NCI-H1417 (cell line): ENCODE measurements at regions not wholly inside any gene's neighbourhood (a gene's known extent, or its start where the extent isn't known, plus 50 kb on each side); places are given as distances from the start of the nearest gene placed in this dataset.

ENCODE experiments used
- DNase-seq, 3 experiments: peaks; one replicate each; lab custom pipeline; 2025; lab: John Stamatoyannopoulos, UW

DNA sequence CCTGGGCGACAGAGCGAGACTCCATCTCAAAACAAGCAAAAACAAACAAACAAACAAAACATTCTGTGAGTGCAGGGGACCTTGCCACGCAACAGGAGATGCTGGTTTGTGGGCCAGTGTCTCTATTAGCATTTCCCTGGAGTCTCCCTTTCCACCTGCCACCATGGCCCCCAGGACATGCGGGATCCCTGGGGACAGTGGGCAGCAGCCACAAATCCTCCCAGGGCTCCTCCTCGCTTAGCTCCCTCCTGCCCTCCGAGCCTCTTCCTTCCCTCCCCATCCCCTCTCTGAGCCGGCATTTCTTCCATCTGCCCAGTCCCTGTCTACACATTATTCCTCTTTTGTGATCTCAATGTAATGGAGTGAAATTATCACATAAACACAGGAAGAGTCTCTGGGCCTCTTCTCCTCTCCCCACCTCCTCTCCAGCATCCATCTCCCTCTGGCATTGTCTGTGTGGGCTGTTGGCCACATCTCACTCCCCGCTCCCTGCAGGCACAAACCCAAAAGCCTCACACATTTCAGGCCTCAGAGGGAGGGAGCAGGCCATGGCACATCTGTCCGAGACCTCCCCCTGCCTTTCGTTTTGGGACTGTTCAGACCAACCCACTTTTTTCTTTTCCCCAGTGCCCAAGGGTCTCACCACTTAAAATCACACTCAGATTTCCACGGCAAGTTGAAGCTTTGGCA is 144.3 kb downstream of the MIS18A start:
- no peak for DNase-seq

- DNase-seq, result peak in 1 of 3 experiments; percentile 51
These were observed 146.0 kb downstream of the MIS18A start for GRCh38 chr21:32132881-32133280.

DNA sequence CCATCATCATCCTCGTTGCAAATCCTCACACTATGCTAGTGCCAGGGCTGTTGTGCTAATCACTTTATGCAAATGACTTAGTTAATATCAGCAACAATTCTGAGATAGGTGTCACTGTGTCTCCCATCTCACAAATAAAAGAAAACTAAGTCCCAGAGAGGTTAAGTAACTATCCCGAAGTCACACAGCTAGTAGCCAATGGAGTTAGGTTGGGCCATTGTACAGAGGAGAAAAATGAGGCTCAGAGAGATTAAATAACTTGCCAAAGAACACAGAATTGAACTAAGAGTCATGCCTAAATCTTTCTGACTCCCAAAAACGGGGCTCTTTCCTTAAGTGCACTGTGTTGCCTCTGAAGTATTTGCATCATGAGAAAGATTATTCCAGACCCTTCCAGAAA is 146.4 kb downstream of the MIS18A start:
- DNase-seq, result no peak

GRCh38 chr21:32131960-32132359 is 146.9 kb downstream of the MIS18A start:
- DNase-seq, result peak in 1 of 3 experiments; percentile 18

GRCh38 chr21:32131164-32131563 is 147.7 kb downstream of the MIS18A start:
- no peak for DNase-seq

GRCh38 chr21:32130031-32130891 is 148.6 kb downstream of the MIS18A start:
- DNase-seq, result no peak

DNA sequence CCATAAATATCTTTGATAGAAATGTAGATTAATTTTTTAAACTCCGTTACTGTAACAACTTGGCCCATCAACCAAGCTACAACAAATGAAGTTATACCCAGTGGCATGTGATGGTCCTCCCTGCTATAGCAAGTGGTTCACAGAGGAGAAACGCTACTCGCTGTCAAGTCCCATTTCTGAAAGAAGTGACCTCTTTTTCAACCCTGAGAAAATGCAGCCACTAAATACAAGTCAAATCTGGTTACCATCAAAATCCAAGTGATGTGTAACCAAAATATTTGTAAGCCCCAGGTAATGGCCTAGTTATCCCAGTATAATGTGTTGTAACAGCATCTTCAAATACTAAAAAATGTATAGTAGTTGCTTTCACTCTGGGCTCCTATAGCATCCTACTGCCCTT is 151.8 kb downstream of the MIS18A start:
- no peak for DNase-seq

DNA sequence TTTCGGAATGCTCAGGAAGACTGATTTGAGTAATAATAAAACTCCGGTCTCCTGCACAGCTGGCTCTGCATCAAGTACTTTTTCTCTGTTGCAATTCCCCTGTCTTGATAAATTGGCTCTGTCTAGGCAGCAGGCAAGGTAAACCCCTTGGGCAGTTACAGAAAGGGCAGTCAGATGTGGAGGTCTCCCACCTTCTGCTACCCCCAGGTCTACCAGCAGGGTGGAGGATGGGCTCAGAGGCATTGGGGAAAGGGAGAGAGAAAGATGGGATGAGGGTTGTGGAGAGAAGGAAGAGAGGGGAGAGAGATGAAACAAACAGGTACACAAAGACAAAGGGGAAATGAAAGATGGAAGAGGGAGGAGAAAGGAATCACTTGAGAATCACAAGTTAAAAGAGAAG is 156.8 kb downstream of the MIS18A start:
- DNase-seq, result no peak

- DNase-seq, result no peak
These were observed 158.6 kb downstream of the MIS18A start for GRCh38 chr21:32120230-32120629.

GRCh38 chr21:32119811-32120210 is 159.0 kb downstream of the MIS18A start:
- DNase-seq, result no peak

DNA sequence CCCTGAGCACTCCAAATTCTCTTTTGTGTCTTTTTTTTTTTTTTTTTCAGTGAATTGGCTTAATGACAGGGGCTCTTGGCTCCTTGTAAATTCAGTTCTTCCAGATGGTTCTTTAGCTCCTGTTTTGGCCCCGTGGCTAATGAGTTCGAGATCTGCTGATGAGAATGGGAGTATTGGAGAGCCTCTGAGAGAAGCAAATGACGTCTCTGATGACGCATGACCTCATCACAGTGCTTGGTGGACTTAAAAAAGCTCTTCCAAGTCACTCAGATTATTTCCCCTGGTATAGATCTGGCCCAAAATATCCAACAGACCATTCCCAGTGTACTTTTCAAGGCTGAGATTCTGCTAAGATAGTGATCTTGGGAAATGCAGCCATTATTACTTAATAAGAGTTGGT is 159.5 kb downstream of the MIS18A start:
- DNase-seq, result no peak

DNA sequence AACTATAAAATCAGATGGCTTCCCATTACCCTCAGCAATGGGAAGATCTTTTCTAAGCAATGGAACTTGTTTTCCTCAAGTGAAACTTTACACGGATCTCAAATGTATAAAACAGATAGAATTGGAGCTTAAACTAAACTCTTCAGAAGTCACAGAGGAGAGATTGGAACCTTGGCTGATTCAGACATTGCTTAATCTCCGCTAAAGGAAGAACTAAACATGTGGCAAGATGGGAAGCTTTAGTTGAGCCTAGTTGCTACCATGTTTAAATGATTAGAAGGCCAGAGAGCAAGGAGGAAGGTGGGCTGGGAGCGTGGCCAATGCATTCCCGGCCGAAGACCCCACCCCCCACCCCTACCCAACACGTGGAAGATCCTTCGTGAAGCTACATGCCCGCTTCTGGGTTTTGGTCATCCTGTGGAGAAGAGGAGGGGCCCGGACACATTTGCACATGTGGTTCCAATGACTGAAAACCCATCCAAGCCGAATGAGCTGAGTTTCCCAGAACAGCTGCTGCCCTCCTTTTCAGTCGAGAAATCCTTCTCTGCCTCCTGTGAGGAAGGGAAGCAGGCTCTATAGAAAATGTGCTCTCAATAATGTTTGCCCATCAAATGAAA is 164.3 kb downstream of the MIS18A start:
- no peak for DNase-seq

DNA sequence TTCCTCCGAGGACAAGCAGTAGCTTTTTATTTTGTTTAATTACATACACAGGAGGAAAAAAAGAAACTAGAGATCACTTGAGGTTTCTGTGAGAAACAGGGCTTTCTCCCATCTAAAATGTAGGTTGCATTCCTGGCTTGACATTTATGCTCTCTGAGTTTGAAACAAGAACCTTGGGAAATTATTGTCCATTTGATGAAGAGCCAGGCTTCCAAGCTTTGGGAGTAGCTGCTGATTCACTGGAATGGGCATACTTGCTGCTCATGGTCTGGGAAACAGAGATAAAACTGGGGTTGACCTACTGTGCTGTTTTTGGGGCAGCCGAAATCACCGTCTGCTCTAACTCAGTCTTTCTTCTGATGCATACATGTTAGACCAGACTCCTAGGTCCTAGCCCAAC is 165.4 kb downstream of the MIS18A start:
- no peak for DNase-seq

- DNase-seq, result peak; percentile 10 to 81 (median 25)
These were observed 166.7 kb downstream of the MIS18A start for GRCh38 chr21:32112195-32112594.

DNA sequence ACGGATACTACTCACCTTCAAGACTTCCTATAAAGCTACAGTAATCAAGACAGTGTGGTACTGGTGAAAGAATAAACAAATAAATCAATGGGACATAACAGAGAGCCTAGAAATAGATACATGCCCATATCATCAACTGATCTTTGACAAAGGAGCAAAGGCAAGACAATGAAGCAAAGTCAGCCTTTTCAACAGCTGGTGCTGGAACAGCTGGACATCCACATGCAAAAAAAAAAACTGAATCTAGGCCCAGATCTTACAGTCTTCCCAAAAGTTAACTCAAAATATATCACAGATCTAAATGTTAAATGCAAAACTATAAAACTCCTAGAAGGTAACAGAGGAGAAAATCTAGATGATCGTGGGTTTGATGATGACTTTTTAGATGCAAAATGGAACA is 170.3 kb downstream of the MIS18A start:
- no peak for DNase-seq

DNA sequence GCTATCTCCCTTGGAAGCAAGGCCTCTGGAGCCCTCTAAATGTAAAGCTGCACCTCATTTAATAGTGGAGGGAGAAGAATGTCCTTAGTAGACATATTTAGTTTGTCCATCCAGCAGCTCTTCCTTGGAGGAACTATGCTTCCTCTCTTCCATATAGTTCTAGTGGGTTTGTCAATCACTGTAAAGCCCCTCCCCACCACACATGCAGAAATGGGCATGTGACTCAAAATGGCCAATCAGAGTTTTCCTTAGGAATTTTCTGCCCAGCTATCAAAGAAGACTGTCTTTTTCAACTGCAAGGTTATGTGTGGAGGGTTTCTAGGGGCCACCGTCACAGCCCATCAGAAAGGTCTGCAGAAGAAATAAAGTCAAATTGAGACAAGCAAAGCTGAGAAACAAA is 175.5 kb downstream of the MIS18A start:
- no peak for DNase-seq

- DNase-seq, result no peak
These were observed 176.4 kb downstream of the MIS18A start for GRCh38 chr21:32102426-32102825.

DNA sequence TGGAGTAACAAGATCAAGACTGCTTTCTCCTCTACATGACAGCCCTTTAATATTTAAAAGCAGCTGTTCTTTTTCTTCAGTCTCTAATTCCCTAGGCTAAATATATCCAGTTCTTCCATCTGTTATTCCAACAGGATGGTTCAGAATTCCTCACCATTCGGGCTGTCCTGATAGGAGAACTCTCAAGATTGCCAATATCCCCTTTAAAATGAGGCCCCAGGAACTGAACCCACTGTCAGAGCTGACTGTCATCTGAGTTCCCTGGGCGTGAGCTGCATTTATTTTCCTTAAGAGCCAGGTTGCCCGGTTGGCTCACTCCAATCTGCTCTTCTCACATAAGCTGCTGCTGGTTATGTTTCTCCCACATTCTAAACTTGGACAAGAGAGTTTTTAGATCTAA is 177.6 kb downstream of the MIS18A start:
- no peak for DNase-seq

DNA sequence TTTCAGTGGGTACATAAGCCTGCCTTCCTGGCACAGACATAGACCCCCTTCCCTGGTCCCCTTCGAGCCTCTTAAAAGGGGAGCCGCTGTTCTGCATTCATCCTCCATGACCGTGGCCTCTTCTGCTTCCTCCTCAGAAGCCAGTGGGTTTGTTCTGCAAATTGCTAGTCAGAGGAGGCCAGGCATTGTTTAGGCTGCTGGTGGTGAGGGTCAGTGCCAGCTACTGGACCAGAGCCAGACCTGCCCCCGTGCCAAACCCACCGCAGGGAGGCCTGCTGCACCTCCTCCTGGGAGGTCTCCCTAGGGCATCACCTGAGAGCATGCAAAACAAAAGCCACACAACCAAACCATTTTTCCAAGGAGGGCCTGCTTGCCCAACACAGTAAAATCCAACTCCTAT is 178.4 kb downstream of the MIS18A start:
- peak in 1 of 3 experiments; percentile 9 for DNase-seq

DNA sequence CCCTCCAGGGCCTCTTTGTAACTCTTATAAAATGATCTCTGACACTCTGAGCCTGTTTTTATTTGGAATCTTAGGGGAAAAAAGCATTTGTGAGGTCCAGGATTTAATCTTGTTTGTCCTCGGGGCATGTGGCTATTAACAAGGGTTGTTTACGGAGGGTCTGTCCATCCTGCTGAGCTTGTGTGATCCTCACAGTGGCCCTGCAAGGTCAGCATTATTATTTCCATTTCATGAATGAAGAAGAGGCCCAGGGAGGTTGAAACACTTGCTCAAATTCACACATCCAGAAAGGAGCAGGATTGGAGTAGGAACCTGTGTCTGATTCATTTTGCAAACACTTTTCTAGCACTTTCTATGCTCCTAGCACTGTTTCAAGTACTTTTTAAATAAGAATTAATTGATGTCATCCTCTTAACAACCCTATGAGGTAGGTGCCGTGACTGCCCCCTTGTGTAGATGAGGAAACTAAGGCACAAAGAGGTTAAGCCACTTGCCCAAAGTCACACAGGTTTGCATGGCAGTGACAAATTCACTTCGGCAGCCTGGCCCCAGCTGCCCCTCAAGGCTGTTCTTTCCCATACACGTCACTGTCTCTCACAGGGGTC is 178.9 kb downstream of the MIS18A start:
- peak in 1 of 3 experiments; percentile 41 for DNase-seq

DNA sequence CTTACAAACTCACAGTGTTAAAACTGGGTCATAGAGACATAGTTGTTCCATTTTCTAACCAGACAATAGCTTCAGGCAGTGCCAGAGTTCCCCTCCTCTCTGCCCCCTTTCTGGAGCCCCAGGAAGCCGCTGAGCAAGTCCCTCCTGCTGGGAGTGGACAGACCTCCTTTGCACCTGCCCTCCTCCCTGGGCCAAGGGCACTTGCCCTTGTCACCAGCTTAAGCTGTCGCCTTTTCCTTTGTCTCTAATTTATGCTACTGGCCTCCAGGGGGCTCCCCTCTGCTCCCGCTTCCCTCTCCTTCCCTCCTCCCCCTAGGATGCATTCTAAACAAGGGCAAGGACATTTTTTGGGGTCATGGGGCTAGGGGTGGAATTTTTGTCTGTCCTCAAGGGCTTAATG is 182.4 kb downstream of the MIS18A start:
- DNase-seq, result peak in 2 of 3 experiments; percentile 14 to 63

DNA sequence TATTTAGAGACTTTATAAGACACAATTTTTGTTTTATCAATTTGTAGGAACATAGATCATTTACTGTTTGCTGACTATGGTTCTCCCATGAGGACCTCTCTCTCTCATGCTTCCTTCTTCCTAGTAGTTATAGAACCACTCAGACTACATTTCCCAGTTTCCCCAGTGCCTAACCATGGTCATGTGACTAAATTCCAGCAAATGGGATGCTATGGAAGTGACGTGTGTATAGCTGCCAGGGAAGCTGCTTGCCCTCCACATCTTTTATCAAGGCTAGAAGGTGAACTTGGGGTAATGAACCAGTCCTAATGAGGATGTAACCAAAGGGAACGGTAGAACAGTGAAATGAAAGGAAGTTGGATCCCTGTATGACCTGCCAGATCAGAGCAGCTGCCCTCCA is 184.0 kb downstream of the MIS18A start:
- DNase-seq, result no peak
